Mucosa of descending colon (tissue), 3 donors: ENCODE measurements at regions not wholly inside any gene's neighbourhood (a gene's known extent, or its start where the extent isn't known, plus 50 kb on each side); places are given as distances from the start of the nearest gene placed in this dataset.

ENCODE experiments used
- ATAC-seq: fragments of 200-7000 bp; cut with Tn5 transposase; one replicate; pipeline ENCODE4 v1.9.1; 2020; ENCODE audit warnings: mild to moderate bottlenecking, moderate library complexity
- DNase-seq, 3 donors: peaks; one replicate each; pipeline ENCODE4 v3.0.0-alpha.2; 2020
- H3K36me3 ChIP-seq: fragments of 200-600 bp; one replicate; pipeline ENCODE4 v1.8.0; 2021; ENCODE audit warnings: low read depth, mild to moderate bottlenecking
- H3K4me1 ChIP-seq: fragments of 200-600 bp; one replicate; pipeline ENCODE4 v1.8.0; 2021; ENCODE audit warnings: low read depth, mild to moderate bottlenecking
- H3K4me3 ChIP-seq: fragments of 200-600 bp; one replicate; pipeline ENCODE4 v1.8.0; 2021; ENCODE audit warnings: mild to moderate bottlenecking
- H3K9me3 ChIP-seq: fragments of 200-600 bp; one replicate; pipeline ENCODE4 v1.8.0; 2021; ENCODE audit warnings: mild to moderate bottlenecking
- intact Hi-C, 2 donors: fragments of 100-400 bp; cut with DNase I in 1 of 2; cut with micrococcal nuclease in 1 of 2; formaldehyde crosslinking; loops; one replicate each; pipeline versions ENCODE4 v1.11.0 to v1.11.1; 2022; cut with DNase I, micrococcal nuclease
- TF ChIP-seq, protein P1 (sequence below): fragments of 200-600 bp; IDR thresholded peaks from one replicate; pipeline ENCODE4 v1.8.0; 2022; ENCODE audit warnings: antibody characterized with exemption, mild to moderate bottlenecking
- donor health status: DM: no; HTN: no; CAD: no; lungs with moderate emphysema.
- donor health status: DM: no; HTN: no; CAD: no.
- donor health status: DM: no; HTN: yes; CAD: no.

DNA sequence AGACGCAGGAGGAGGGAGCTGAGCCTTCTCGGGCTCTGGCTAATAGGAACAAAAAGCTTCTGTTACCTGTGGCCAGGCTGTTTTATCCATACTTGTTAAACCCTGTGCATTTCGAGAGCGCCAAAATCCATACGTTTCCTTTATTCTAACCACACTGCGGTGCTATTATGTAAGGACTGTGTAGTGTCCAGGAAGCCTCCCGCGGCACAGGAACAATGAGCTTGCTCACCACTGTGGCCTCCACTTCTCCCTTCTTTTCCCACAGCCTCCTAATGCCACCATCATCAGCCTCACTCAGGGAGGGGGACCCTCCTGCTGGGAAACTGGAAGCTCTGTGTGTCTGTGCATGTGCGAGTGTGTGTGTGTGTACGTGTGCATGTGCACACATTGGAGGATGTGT is 268.5 kb downstream of the HAUS1 start:
- TF ChIP-seq, protein P1, sequence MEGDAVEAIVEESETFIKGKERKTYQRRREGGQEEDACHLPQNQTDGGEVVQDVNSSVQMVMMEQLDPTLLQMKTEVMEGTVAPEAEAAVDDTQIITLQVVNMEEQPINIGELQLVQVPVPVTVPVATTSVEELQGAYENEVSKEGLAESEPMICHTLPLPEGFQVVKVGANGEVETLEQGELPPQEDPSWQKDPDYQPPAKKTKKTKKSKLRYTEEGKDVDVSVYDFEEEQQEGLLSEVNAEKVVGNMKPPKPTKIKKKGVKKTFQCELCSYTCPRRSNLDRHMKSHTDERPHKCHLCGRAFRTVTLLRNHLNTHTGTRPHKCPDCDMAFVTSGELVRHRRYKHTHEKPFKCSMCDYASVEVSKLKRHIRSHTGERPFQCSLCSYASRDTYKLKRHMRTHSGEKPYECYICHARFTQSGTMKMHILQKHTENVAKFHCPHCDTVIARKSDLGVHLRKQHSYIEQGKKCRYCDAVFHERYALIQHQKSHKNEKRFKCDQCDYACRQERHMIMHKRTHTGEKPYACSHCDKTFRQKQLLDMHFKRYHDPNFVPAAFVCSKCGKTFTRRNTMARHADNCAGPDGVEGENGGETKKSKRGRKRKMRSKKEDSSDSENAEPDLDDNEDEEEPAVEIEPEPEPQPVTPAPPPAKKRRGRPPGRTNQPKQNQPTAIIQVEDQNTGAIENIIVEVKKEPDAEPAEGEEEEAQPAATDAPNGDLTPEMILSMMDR, result no peak
- Histone ChIP-seq H3K9me3 (no peaks in the 10 kb centered on the region), H3K4me3 (no peak overlapping the region), H3K36me3 (no peaks in the 10 kb centered on the region), H3K4me1 (no peaks in the 10 kb centered on the region)
- DNase-seq (no peak), ATAC-seq (no peak)
- intact Hi-C loops, result no loop called here

- TF ChIP-seq, protein P1, result no peak
- ATAC-seq (no peak), DNase-seq (no peak)
- intact Hi-C loops, result no loop called here
- Histone ChIP-seq H3K36me3 (no peaks in the 10 kb centered on the region), H3K4me1 (no peaks in the 10 kb centered on the region), H3K9me3 (no peaks in the 10 kb centered on the region), H3K4me3 (no peak overlapping the region)
Observed at GRCh38 chr18:46373131-46373530, 268.9 kb downstream of the HAUS1 start.

DNA sequence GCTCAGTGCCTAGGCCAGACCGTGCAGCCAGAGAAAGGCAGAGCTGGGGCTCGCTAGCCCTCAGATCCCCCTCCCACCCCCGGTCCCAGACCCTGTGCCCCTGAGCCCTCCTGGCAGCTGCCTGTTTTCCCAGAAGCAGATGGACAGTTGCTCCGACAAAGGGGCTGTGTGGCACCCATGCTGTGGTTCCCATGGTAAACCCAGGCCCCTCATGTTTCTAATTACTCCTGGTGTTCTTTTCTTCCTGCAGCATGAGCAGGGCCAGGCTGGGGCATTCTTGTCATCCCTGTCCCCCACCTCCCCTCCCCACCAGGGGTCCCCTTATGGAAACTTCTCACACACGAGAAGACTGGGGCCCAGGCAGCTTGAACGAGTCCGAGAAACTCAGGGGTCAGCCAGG is 269.6 kb downstream of the HAUS1 start:
- no peaks in the 10 kb centered on the region for H3K9me3 ChIP-seq
- no peak overlapping the region for H3K4me3 ChIP-seq
- intact Hi-C loops, result no loop called here
- H3K36me3 ChIP-seq, result no peaks in the 10 kb centered on the region
- ATAC-seq, result no peak
- no peak for DNase-seq
- TF ChIP-seq, protein P1, result no peak
- no peaks in the 10 kb centered on the region for H3K4me1 ChIP-seq

DNA sequence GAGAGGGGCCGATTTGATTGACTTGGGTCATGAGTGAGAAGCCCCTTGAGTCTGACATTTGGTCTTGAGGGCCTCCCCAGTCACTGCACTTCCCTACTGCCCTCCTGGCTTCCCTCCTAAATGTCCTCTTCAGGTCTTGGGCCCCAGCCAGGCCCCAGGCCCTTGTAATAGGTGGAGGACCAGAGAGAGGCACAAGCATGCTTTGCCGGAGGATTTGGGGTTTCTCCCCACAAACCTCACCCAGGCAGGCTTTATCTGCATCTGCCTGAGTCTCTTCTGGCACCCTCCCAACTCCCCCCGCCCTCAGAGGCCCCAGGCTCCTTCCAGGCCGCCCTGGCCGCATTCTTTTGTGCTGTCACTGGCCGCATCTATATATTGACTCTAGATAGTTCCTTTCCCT is 270.7 kb downstream of the HAUS1 start:
- TF ChIP-seq, protein P1, result no peak
- H3K4me1 ChIP-seq, result no peaks in the 10 kb centered on the region
- no peaks in the 10 kb centered on the region for H3K9me3 ChIP-seq
- intact Hi-C loops, result no loop called here
- no peak for DNase-seq
- H3K36me3 ChIP-seq, result no peaks in the 10 kb centered on the region
- no peak overlapping the region for H3K4me3 ChIP-seq
- ATAC-seq, result no peak

GRCh38 chr18:46377557-46377956 is 273.4 kb downstream of the HAUS1 start:
- intact Hi-C loops, result no loop called here
- no peaks in the 10 kb centered on the region for H3K9me3 ChIP-seq
- TF ChIP-seq, protein P1, result no peak
- H3K4me3 ChIP-seq, result no peak overlapping the region
- DNase-seq, result no peak
- ATAC-seq, result no peak
- no peaks in the 10 kb centered on the region for H3K4me1 ChIP-seq
- no peaks in the 10 kb centered on the region for H3K36me3 ChIP-seq
